Stimulated activated CD8-positive, alpha-beta memory T cell treated with anti-CD3 and anti-CD28 coated beads, Interleukin-7, amount 100 ng/mL, for 4 hours (primary cell): ENCODE measurements at regions not wholly inside any gene's neighbourhood (a gene's known extent, or its start where the extent isn't known, plus 50 kb on each side); places are given as distances from the start of the nearest gene placed in this dataset.

ENCODE experiments used
- DNase-seq, 2 donors: peaks; one replicate each; pipeline ENCODE4 v3.0.0-alpha.2; 2020; ENCODE audit warnings: low read depth in 2 of 2

DNA sequence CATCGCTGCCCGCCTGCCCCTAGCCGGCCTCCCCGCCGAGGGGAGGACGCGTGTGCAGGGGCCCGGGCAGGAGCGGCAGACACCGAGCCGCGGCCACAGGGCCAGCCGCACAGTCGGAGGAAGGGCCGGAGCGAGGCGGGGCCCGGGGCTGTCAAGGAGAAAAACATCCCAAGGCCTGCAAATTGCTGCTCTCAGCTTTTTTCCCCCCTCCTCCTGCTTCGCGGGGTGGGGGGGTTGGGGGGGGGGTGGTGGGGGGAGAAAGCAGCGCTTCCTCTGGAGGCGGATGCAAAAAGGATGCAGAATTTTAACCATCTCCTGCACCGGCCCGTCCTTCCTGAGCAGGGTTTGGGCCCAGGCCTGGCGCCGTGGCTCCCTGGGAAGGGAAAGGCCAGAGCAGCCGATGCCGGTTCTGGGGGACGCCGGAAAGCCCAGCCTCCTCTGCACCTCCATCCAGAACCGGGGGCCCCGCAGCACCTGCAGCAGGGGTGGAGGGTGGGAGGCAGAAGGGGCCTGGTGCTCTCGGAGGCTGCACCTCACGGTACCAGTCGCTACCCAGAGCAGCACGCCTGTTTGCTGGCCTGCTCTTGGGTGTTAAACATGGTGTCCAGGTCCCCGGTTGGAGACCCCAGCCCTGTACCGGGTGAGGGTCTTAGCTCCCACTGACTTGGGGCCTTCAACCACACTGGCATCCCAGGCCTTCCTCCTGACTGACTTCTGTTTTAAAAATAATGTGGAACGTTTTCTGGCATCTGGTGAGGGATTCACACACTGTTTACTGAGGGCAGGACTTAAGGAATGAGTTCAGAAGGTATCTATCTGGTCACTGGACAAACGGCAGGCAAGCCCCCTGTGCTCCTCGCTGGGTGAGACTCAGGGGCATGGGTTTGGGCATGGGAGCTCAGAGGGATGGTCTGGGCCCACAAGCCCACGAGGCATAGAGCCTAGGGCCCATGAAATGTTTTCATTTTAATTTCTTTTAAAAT is 77.4 kb upstream of the WNT7B start:
- DNase-seq = no peak

- no peak for DNase-seq
These were observed 78.4 kb upstream of the WNT7B start for GRCh38 chr22:46055181-46055875.

DNA sequence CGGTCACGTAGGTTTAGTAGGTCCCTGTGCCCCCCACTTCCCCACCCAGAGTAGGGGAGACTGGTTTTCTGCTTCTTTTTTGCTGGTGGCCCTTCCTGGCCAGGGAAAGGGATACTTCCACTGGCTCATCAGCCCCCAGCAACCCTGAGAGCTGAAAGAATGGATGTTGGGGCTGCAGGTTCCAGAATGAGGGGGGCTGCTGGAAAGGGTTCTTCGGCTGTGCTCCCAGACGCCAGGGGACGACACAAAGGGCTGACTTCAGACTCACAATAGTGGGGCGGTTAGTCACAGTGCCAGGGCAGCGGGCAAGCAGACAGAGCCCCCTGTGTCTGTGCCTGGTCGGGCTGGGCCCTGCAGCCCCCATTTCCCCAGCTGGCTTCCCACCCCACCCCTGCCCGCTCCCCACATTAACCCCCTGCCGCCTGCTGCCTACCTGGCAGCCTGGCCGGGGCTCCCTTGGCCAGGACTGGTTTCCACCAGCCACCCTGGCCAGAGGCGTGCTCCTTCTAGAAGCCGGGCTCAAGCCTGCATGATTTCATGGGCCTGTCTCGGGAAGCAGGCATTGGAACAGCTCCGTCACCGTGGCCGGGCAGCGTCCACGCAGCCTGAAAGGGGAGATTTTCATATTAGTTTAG is 79.1 kb upstream of the WNT7B start:
- no peak for DNase-seq

- DNase-seq = no peak
These were observed 79.7 kb upstream of the WNT7B start for GRCh38 chr22:46056546-46057245.

GRCh38 chr22:46057246-46058090 is 80.5 kb upstream of the WNT7B start:
- DNase-seq = no peak

- DNase-seq = no peak
These were observed 81.1 kb upstream of the WNT7B start for GRCh38 chr22:46058091-46058420.

DNA sequence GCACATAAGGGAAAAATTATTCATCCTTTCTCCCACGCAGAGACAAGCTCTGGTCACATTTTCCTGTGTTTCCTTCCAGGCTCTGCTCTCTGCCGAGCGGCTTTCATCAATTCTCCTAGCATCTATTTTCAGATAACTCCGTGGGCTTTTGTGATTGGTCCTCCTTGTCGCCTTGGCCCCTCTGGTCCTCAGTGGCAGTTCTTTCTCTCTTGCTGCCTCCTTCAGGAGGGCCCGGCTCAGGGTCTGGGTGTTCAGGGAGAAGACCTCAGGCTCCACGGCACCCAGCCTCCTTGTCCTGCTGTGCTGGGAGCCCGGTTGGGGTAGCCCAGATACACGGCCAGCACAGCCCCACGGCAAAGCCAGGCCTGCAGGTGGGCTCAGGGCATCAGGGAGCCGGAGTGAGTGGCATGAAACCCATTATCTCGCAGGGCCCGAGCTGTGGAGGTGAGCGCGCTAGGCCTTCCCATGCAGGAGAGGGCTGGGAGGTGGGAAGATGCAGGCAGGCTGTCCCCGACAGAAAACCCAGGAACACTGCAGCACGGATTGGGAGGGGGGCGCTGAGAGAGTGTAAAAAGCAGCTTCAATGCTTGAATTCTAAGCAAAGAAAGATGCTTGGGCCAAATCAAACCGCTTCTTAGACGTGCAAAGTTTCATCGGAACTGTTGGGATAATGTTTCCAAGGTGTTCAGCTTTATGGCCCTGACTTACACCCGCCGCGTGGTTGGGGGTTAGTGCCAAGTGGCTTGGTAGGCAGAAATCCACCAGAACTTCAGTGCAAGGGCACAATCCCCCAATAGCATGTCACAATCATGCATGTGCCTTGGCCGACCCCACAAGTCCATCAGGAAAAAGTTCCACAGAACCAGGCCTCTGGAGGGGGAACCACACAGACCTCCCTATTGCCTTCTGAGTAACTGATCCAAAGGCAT is 81.9 kb upstream of the WNT7B start:
- no peak for DNase-seq

DNA sequence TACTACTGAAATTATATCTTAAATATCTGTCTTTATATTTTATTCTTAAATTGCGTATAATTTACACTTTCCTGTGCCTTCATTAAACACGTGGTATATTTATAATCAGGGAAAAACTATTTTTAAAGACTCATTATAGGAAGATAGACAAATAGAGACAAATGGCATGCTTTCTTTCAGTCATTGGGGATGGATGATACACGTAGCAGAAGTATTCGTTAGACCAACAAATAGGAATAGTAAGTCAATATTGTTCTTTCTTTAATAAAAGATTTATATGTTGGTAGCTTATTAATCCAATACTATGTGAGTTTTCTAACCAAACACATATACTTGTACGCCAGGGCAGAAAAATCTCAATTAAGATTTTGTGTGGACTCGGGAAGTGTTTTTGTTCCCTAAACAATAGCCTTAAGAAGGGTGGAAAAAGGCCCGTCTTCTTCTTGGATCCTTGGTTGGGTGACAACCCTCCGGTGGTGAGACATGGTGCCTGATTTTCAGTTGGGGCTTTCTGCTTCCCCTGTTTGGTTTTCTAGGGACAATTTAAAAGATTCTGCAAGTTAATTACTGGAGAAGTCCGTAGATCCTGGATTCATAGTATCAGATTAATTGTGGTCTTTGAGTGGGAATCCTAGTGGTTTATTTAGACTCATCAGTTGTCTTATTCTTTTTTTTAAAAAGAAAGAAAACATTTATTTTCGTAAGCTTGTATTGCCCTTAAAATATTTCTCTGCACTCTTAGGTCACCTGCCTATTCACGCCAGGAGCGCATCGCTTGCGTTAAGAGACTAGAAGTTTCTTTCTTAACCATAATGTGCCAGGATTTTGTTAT is 83.5 kb upstream of the WNT7B start:
- DNase-seq = no peak

GRCh38 chr22:46061124-46061500 is 84.2 kb upstream of the WNT7B start:
- DNase-seq = no peak

DNA sequence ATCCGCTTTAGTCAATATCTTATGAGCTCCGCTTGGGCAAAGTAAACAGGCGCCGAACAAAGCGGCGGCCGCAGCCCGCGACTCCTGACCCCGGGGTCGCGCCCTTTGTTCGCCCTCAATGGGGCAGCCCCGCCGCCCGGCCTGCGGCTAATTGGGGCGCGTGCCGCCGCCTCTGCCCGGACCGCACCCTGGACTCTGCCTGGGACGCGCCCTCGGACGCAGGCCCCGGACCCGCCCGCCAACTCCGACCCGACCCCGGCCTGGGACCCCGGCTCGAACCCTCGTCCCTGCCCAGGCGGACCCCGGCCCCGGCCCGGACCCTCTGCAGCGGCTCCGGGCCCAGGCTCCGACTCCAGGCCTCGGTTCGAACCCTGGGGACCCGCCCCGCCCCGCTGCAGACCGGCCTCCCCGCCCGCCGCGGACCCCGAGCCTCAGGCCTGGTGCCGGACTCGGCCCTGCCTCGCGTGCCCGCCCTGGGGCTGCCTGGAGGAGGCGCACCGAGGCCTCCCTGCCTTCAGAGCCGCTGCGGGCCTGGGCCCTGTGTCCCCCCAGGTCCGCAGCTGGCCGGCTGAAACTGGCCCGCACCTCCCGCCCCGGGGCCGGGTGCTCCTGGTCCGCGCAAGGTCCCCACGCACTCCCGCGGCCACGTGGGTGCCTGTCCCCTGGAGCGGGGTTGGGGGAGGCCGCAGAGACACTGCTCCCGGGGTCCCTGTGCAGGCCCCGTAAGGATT is 84.7 kb upstream of the WNT7B start:
- no peak for DNase-seq

DNA sequence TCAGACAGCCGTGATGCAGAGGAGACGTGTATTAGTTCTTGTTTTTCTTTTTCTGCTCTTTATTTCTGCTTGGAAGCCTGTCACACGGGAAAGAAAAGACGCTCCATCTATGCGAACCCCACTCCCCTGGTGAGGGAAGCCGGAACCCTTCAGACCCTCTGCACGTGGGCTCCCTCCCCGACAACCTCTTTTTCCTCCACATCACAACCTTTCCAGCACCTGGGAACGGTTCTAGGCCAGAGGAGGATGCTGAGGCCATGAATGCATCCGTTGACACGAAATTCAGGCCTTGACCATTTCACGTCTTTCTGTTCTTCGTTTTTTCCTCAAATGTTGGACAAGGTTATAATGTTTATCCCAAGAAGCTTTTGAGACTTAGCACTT is 85.3 kb upstream of the WNT7B start:
- no peak for DNase-seq

DNA sequence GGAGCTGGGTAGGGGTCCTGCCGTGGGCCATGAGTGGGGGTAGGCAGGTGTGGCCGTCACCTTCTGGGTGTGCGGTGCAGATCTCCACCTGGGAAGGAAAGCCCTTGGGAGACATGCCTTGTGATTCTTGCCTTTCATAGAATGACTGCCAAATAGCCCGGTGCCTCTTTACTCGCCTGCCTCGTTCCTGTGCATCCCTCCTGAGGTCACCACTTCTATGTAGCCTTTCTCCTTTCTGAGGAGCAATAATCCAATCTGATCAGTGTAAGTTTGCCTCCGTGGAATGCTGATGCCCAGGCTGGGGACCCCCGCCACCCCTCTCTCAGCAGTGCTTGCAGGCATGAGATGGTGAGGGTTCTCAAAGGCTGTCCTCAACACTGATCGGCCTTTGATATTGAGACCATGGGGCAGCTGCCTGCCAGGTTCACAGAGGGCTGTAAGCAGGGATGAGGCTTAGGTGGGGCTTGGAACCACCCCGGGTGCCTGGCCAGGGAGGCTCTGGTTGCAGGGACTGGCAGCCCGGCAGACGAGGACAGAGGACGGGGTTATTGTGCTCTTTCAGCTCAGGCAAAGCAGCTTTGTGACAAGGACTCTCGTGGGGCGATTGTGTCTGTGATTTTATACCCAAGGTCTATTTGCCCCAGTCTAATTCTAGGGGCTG is 86.1 kb upstream of the WNT7B start:
- no peak for DNase-seq

GRCh38 chr22:46063846-46064227 is 86.5 kb upstream of the PPARA start:
- no peak for DNase-seq

DNA sequence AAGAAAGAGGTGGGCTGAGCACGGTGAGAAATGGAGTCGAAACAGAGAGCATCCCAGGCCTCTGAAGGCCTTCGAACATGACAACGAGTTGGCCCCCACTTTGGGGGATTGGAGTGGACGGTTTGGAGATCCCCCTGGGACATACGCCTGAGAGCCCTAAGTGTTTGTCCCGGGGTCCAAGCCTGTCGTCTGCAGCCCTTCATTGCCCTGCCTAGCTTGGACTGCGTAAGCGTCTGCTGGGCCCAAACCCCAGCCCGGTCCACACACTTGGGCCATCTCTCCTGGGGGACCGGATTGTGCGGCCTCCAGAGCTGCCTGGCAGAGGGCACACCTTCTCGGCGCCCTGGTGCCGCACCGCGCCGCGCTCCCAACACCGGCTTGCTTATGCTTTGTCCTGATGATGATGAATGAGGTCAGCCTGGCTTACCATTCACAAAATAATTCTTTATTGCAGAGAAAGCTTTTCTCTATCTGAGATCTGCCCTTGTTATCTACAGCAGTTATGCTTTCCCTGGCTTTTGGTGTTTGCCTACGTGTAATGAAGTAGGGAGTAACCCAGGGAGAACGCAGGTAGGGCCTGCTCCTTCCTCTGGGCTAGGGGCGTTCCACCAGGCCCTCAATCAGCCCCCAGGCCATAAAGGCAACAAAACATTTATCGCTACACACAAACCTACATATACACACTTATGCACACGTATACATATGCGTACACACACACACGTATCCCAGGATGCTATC is 85.9 kb upstream of the PPARA start:
- DNase-seq = no peak

- DNase-seq = no peak
These were observed 85.2 kb upstream of the PPARA start for GRCh38 chr22:46064966-46065666.

GRCh38 chr22:46065691-46066454 is 84.5 kb upstream of the PPARA start:
- DNase-seq = no peak
